ENCODE measurements at regions not wholly inside any gene's neighbourhood (a gene's known extent, or its start where the extent isn't known, plus 50 kb on each side); places are given as distances from the start of the nearest gene placed in this dataset.

- TF ChIP-seq, protein P1, sequence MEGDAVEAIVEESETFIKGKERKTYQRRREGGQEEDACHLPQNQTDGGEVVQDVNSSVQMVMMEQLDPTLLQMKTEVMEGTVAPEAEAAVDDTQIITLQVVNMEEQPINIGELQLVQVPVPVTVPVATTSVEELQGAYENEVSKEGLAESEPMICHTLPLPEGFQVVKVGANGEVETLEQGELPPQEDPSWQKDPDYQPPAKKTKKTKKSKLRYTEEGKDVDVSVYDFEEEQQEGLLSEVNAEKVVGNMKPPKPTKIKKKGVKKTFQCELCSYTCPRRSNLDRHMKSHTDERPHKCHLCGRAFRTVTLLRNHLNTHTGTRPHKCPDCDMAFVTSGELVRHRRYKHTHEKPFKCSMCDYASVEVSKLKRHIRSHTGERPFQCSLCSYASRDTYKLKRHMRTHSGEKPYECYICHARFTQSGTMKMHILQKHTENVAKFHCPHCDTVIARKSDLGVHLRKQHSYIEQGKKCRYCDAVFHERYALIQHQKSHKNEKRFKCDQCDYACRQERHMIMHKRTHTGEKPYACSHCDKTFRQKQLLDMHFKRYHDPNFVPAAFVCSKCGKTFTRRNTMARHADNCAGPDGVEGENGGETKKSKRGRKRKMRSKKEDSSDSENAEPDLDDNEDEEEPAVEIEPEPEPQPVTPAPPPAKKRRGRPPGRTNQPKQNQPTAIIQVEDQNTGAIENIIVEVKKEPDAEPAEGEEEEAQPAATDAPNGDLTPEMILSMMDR (IDR thresholded peaks at IDR 0.05), result no peak
- no peak for TF ChIP-seq POLR2A (IDR thresholded peaks at IDR 0.05)
Observed at GRCh38 chr4:159655547-159655946, 552.7 kb downstream of the RAPGEF2 start.

All from upper lobe of left lung (tissue), 4 donors.